Activated CD4-positive, alpha-beta T cell treated with anti-CD3 and anti-CD28 coated beads, Interleukin-2, amount 50 U/mL, for 4 hours (primary cell): ENCODE measurements at regions not wholly inside any gene's neighbourhood (a gene's known extent, or its start where the extent isn't known, plus 50 kb on each side); places are given as distances from the start of the nearest gene placed in this dataset.
"Not testable (repeated sequence)": the region's sequence is repeated elsewhere in the genome, so short reads cannot be mapped to it uniquely, and the experiment has no call there.

Experiments
- DNase-seq, 2 experiments: peaks; one replicate each; pipeline ENCODE4 v3.0.0-alpha.2; 2020

DNA sequence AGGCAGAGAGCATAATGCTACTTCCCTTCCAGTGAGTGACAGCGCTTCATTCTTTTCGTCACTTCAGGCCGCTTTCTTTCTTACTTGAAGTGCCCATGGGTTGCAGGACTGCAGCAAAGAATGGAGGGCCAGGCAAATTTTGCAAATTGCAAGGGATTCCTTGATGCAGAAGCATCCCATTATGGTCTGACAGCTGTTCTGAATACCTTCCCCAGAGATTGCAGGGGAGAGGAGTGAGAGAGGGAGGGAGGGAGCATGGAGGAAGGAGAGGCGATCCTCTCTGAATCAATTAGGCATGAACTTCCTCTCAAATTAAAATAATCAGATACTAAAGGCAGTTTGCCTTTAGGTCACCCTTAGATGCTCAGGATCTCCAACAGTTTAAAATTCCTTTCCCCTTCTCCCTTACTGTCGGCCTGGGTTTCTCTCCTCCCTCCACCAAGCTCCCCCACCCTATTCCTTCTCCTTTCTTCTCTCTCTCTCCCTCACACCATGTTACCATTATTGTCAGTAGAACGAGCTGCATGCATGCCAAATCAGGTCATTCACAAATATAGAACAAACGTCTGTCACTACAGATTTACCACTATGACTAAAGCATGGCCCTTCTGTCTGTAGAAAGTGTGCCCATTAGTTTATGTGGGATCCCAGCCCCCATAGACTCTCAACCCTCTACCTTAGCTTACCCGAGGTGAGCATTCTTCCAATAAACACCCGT is 289.2 kb downstream of the CD83 start:
- no peak for DNase-seq

DNA sequence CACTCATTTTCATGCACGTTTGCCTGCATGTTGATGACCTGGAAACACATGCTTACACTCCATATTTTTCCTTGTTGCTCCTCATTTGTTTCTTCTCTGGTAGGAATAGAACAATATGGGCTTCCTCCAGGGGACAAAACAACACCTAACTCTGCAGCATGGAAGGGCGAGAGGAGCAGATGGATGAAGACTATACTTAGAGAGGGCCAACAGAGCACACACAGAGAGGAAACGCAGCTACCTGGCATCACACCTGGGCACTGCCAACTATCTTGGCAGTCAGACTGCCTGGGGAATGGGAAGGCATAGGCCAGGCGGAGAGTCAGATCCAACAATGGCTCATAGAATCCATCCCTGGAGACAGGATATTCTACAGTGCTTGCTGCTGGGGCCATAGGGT is 290.9 kb downstream of the CD83 start:
- no peak for DNase-seq

DNA sequence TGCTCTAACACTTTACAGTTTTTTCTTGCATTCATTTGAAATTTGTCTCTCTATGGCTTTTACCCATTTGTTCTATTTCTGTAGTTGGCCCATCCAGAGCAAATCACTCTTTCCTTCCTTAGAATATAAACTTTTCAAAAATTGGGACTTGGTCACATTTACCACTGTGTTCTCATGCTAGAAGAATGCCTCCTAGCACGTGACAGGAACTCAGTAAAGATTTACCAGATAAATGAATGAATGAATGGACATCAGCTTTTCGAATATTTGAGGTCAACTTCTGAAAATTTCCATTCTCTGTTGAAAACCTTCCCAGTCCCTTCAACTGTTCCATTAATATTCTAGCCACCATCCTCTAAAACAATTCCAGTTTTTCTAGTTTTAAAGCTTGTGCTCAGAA is 294.5 kb downstream of the CD83 start:
- no peak for DNase-seq

DNA sequence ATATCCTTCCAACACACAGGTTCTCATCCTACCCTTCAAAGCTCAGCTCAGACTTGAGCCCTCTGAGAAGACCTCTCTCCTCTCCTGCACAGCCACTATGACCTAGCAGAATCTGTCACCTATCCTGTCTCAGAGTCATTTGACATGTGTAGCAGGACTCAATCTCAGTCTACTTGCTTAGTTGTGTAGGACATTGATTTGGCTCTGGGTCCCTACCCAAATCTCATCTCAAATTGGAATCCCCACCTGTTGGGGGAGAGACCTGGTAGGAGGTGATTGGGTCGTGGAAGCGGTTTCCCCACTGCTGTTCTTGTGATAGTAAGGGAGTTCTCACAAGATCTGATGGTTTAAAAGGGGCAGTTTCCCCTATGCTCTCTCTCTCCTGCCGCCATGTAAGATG is 297.9 kb downstream of the CD83 start:
- DNase-seq = no peak

DNA sequence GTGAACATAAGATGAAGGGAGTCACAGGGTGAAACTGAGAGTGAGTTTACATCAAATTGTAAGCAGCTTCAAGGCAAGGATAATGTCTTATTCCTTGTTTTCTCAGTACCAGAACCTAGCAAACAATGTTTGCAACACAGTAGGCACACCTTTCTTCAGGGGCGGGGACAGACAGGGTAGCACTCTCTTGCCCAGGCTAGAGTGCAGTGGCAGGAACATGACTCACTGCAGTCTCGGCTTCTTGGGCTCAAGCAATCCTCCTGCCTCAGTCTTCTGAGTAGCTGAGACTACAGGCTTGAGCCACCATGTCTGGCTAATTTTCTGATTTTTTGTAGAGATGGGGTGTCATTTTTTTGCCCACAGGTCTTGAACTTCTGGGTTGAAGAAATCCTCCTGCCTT is 299.8 kb downstream of the CD83 start:
- no peak for DNase-seq

DNA sequence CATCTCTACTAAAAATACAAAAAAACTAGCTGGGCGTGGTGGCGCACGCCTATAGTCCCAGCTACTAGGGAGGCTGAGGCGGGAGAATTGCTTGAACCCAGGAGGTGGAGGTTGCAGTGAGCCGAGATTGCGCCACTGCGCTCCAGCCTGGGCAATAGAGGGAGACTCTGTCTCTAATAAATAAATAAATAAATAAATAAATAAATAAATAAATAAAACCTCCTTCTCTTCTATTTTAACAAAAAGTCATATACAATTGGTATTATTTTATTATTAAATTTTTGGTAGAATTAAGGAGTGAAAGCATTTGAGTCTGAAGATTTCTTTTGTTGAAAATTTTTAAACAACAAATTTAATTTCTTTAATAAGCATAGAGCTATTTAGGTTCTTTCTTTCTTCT is 301.7 kb downstream of the CD83 start:
- DNase-seq = not testable (repeated sequence)

DNA sequence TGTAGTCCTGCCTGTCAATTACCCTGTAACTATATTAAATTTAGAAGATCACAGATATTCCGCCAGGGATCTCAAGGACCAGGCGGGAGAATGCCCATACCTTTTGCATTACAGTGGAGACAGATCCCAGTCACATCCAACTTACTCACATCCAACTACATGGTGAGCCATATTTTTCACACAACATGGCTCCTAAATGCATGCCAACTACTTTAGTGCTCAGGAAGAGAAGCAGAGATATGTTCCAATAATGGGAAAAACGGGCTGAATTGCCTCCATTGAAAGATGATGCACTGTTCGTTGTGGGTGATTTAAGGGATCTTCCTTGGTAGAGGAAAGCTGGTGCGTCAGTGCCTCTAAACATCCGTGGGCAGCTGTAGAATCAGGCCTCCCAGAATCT is 304.5 kb downstream of the CD83 start:
- no peak for DNase-seq

DNA sequence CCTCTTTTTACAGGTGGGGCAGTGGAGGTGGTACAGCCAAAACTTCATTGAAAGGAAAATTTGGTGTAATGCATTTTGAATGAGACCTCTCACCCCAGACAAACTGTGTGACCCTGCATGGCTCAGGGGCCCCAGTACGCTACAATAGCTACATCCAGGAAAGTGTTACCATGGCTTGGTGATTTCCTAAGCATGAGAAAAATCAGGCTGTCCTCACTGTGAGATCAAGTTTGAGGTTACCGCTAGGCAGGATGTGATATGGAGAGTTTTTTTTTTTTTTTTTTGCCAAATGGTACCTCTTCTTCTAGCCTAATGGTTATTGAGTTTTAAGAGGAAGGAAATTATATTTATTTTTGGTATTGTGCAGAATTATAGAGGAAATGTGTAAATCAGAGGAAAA is 305.3 kb downstream of the CD83 start:
- no peak for DNase-seq

DNA sequence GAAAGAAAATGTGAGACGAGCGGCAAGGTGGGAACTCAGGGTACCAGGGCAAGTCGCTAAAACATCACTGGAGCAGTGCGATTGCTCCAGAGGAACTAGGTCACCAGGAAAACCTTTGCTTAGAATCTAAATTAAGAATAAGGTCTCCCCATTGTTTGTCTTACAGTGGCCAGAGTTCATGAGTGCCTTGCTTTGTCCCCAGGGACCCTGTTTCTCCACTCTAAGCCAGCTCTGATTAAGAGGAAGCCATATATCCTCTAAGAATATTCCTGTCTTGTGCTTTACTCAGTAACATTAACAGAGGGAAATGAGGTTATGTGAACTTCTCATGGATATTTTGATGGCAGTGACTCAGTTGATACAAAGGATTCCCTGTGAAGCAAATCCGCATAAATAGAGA is 305.8 kb downstream of the CD83 start:
- no peak for DNase-seq

DNA sequence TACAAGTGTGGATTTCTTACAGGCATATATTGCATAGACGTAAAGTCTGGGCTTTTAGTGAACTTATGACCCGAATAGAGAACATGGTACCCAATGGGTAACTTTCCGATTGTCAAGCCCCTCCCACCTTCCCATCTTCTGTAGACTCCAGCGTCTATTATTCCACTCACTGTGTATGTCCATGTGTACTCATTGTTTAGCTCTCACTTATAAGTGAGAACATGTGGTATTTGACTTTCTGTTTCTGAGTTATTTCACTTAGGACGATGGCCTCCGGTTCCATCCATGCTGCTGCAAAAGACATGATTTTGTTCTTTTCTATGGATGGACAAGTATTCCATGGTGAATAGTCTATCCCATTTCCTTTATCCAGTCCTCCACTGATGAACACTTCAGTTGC is 306.4 kb downstream of the CD83 start:
- DNase-seq = no peak

DNA sequence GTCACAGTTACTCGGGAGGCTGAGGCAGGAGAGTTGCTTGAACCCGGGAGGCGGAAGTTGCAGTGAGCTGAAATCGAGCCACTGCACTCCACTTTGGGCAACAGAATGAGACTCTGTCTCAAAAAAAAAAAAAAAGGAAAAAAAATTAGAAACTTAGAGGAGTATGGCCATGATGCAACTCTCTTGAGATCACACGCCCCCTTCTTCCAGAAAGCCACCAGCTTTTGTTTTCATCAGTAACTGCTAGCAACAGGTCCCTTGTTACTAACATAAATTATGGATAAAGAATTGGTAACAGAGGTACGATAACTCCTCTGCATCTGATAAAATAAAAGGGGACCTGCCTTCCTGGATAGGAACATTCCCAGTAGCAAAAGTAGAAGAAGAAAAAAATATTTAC is 308.2 kb downstream of the CD83 start:
- DNase-seq = no peak

DNA sequence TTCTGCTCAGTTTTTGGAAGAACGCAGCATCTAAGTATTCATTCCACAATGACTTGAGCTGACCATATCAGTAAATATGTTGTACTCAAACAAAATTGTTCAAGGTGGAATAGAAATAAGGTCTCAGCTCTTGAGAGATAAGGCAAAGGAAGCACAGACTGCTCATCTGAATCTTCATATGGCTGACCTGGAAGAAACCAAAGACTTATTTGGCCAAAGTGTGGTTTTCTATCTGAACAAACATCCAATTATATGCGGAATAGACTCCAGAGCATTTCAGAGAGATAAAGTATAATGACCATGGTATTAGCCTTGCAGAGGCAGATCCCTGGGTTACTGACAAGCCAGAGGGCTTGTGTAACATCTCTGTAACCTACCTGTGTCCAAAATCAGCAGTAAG is 308.7 kb downstream of the CD83 start:
- no peak for DNase-seq

DNA sequence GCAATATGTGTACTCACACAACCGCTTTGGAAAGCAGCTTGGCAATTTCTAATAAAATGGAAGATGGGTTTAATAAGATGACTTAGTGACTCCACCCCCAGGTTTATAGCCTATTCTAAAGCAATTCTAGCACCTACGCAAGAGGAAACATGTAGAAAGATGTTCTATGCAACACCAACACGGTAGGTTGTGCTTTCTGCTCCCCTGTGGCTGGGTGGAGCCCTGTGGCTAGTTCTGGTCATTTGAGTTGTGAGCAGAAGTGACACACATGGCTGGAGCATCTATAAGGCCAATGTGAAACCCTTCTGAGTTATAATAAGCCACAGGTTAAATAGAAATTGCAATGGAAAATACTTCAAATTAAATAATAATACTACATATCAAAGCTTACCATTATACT is 310.7 kb downstream of the CD83 start:
- no peak for DNase-seq

DNA sequence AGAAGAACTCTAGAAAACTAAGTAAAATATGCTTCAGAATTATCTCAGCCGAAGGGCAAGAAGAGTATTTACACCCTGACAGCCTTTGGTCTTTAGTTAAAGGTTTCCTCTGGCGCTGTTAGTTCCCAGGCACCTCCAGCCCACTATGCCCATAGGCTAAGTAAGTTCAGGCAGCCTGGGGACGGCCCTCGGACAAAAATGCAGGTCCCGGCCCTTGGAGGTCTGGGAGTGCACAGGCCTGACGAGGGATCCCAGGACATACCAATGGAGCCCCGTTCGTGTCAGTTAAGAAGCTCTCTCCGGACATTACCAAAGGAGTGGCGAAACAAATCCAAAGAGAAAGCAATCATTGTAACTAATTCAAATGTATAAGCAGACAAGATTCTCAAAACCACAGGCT is 311.8 kb downstream of the CD83 start:
- no peak for DNase-seq

DNA sequence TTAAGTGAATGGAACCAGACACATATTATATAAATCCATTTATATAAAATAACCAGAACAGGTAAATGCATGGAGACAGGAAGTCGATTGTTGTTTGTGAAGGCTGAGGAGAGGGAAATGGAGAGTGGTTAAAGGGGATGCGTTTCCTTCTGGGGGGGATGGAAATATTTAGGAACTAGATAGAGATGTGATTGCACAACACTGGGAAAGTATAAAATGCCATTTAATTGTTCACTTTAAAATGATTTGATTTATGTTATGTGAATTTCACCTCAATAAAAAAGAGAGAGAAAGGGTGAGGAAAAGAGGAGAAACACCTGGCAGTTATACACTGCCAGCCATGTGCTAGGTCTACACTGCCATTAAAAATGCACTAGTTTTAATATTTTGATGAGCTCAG is 312.6 kb downstream of the CD83 start:
- DNase-seq = no peak

DNA sequence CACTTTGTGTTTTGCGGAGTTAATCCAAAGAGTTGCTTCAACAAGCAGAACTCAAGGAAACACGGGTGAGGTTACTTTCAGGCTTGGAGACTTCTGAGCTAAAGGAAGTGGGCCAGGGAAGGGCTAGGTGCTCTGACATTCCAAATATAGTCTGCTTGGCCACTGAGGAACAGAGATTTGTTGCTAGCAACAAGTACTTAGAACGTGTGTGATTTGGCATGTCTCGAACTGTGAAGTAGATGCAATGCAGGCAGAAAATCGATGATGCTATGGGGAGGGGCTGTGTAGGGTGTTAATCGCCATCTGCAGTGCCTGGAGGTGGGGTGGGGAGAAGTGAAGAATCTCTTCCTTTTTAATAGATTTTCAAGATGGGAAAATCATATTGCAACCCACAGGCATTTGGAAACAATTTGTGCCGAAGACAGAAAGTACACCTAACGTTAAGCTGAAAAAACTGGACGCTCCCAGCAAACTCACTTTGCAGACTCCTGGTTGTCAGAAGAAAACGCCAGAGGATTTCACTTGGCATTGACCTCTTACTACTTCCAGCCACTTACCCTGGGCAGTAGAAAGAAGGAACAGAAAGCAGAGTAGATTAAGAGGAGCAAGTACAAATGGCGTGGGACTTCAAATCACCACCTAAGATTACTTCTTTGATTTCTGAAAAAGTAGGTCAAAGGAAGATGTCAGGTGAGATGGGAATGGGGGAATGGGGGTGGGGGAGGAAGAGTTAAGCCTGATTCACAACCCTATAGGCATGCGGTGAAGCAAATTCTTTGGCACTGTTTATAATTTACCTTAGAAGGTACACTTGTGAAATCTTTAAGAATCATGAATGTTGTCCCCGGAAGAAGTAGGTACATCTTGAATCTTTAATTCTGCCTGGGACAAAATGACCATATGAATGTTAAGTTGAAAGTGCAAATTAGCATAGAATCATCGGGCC is 314.1 kb downstream of the CD83 start:
- DNase-seq = no peak

DNA sequence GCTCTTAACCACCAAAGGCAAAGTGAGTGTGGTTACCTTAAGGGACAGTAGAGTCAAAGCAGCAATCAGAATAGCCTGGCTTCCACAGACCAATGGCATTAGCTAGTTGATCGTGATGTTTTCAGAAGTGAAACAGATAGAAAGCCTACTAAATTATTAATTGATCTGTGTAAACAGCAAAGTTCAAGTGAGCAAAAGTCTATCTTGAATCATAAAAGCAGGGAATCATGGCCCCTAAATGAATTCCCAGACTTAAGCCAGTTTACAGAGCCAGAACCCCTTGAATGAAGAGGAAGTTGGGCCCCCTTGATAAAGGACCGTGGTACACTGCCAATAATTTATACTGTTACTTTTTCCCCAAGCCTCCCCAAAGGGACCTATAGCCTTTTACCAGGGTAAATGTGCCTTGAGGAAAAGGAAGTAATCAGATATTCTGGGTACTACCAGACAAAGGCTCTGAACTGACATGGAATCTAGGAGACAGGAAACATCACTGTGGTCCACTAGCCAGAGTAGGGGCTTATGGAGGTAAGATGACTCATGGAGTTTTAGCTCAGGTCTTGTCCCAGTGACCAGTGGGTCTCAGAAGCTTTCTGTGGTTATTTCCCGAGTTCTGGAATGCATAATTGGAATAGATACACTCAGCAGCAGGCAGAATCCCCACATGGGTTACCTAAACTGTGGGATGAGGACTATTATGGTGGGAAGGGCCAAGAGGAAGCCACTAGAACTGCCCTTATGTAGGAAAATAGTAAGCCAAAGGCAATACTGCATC is 317.5 kb downstream of the CD83 start:
- no peak for DNase-seq

DNA sequence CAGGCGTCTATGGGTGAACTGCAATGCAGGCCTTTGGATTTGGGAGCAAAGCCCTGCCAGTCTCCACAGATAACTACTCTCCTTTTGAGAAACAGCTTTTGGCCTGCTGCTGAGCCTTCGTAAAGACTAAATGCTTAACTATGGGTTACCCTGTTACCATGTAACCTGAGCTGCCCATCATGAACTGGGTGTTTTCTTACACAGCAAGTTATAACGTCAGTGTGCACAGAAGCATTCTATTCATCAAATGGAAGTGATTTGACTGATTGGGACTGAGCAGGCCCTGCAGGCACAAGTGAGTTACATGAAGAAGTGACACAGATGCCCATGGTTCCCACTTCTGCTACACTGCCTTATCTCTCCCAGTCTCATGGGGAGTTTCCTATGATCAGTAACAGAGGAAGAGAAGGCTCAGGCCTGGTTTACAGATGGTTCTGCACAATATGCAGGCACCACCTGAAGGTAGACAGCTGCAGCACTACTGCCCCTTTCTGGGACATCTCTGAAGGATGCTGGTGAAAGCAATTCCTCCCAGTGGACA is 319.1 kb downstream of the CD83 start:
- DNase-seq = no peak

DNA sequence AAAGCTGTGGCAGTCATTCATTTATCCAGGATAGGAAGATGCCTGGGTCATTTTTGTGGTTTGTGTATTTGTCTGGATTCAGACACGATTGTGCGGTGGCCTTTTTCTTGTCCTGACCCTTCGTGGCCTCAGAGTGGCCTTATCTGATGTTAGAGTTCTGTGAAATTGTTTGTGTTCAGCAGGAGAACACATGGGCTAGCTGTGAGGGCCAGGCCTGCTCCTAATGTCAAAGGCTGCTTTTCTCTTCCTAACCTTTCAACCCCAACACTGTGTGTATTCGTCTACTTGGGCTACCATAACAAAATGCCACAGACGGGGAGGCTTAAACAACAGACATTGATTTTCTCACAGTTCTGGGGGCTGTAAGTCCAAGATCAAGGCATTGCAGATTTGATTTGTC is 321.8 kb downstream of the CD83 start:
- no peak for DNase-seq

DNA sequence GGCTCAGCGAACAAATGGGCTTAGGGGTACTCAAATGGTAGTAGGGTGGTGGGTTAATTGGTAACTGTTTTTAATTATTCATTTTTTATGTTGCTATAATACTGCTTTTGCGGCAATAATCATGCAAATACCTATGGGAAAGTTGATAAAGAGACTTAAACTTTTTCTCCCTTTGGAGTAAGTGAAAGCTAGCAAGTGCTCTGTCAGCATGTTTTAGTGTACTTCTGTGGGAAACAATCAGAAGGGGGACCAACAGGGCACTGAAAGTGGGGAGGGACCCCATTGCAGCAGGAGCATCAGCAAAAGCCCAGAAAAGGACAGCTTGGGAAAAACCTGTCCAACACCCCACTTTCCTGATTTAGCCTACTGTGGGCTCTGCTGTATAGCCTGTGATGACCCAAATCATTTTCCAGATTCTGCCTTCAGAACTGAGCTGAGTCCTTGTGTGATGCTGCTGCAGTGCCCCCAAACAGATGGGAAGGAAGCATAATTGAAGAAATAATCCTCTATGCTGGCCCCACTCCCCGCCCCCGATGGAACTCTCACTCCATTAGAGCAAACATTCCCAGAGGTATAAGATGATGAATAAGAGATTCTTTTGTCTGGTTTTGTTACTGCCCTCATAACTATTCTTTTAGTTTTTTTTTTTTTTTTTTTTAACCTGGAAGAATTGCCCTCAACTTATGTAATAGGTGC is 322.8 kb downstream of the CD83 start:
- DNase-seq = no peak

DNA sequence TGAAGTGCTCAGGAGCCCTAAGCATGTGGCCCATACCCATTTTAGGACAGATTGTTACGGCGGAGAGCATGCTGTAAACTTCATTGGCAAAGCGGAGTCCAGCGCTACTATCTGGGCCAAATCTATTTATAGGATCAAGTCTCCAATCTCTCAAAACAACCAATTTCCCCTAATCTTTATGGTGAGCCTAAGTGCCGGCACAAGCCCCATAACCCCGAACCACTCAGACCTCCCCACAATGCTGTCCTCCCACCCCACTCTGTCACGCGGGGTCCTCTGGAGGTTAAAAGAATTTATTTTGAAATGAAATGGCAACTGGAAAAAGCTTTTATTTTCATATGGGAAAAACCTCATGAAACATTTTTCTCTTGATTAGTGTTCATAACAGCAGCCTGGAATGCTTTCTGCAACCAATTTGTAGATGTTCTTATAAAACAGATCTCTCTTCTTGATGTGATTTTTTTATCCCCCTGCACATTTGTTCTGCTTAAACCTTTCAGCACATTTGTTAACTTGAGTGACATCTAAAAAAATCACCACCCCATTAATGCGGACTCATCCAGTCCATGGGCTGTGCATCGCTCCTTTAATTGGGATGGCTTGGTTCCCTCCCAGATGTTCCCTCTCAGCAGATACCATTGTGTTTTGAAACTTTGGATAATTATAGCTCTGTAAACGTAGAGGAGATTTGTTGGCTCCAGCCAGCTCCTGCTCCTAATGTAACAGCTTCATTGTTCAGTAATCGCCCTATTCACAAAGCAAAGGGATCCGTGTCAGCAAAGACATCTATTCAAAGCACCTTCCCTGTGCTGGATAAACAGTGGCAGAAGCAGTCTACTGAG is 323.6 kb downstream of the CD83 start:
- DNase-seq = no peak

DNA sequence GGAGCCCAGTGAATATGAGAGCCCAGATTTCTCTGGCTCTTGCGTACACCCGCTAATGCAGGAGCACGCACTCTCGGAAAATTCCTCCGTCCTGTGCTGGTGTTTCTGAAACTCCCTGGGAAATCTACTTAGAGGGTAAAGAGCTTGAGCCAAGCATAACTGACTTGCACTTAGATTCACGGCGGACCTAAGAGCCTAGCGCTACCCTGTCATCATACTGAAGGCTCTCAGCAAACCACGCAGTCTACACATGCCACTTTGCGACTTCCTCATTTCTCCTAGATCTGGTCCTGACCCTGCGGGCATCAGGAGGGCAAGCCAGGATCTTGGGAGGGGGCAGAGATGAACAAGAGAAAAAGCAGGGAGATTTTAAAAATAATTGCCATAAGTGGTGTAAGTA is 324.7 kb downstream of the CD83 start:
- no peak for DNase-seq
